Left hindlimb (tissue), 1 donor: ENCODE measurements at regions not wholly inside any gene's neighbourhood (a gene's known extent, or its start where the extent isn't known, plus 50 kb on each side); places are given as distances from the start of the nearest gene placed in this dataset.
A peak's percentile ranks its signal among the peaks of the same experiment; 100 is the strongest.

ENCODE experiments used
- DNase-seq: peaks from one replicate; pipeline ENCODE4 v3.0.0-alpha.2; 2018

DNA sequence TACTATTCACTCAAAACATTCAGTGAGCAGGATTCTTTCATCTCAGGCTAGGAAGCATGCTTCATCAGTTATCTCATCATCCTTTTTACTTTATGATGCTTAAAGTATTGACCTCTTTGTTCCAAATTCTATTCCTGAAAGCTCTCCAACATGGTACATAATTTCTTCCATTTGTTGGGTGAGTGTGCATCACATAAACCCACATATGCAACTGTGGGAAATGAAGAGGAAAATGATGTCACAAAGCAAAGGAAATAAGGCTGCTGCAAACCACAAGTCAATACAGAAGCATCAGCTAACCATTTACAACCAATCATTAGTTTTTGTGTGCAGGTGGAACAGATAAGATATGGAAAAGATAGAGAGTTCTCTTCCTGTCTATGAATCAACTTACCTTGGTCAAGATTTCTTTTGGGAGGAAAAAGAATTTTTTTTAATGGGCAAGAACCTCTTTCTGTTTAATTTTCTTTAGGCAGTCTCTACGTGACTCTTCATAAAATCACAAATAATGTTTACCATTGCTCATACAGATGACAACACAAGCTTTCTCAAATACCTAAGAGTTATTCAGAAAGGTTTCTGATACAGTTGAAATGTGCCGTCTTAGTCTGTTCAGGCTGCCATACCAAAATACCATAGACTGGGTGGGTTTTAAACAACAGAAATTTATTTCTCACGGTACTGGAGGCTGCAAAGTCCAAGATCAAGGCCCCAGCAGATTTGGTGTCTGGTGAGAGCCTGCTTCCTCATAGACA, 259.9 kb downstream of the ADGRG6 start:
- DNase-seq: no peak

DNA sequence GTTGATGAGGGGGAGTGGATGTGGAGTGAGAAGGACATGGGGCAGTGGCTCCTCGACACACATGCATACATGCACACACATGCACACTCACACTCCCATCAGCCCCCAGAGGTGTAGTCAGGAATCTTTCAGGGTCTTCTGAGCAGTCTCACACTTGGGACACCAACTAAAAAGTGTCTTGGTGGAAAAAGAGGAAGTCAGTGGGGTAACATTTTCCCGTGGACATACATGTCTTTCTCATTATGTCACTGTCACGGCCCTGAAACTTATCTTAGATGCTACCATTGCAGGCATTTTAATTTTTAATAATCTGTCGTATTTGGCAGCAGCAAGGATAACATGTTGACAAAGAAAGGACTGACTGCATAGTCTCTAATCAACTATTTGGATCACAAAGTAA, 261.1 kb downstream of the ADGRG6 start:
- no peak for DNase-seq

DNA sequence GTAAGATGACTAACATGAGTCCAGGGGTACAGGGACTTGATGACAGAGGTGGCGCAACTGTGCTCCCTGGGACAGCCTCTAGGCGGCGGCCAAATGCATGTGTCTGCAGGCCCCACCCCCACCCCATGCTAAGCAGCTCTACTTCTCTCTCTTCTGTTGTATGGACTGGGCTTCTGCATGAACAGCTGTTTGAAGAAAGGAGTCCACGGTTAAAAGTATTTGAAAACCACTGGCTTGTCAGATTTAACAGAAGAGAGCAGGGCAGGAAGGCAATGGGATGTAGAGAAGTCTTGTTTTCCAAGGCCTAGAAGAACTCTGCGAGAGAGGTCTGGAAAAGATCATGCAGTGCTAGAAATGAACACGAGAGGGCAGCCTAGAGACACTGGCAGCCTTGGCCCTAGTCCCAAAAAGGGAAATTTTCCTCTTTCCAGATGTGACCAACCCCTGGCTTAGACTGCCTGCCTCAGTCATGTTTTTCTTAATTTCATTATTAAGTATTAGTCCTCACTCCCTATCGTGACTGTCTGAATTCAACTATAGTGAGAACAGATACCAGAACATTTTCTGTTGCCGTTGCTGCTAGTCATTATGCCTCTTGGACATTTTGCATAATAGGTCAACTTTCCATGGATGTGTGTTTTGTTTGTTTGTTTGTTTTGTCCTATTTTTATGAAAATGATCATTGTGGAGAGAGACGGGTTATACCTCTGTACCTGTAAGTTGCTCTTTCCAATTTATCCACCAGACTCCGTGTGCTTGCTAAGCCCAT, 265.0 kb downstream of the ADGRG6 start:
- DNase-seq: peak; percentile 62

DNA sequence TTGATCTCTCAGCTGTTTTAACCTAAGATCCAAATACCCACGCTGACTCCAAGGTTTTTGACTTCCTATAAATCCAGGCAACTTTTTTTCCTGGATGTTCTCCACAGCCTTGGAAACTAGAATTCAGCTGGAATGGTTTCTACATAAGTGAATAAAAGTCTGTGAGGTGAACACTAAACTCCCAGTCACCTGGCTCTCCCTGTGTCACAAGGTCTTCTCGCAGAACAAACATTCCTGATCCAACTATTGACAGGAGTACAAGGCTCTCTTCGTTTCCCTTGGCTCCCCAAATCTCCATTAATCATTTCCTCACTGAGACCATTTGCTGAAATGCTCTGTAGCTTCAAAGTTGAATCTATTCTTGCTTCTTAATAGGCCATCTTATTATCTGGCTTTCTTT, 265.7 kb downstream of the ADGRG6 start:
- peak; percentile 47 for DNase-seq

DNA sequence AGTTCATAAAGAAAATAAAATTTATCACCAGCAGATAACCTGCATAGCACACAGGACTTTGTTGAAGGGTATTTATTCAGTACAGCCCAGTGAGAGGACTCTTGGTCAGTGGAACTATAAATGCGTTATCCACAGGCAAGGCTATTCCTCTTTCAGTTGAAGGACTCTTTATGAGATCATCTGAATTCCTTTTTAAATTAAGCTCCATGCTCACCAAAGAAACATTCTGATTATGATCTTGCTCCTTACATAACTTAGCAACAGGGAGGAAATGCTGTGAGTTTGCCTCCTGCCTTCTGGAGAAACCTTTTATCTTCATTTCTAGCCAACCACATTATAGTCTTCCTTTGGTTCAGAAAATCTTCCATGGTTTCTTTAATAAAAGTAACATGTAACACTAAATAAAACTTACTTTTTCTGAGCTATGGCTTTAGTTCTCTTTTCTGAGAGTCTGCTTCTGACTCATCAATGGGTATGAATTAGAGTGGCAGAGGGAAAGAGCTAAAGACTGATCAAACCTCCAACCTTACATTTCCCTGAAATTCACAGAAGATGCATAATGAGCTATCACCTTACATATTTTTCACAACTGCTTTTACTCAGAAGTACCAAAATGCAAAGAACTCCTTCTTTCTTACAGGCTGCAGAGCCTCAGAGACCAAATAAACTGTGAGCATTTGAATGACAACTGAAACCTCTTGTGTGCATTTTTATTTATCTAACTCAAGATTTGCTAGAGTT, 267.2 kb downstream of the ADGRG6 start:
- no peak for DNase-seq

DNA sequence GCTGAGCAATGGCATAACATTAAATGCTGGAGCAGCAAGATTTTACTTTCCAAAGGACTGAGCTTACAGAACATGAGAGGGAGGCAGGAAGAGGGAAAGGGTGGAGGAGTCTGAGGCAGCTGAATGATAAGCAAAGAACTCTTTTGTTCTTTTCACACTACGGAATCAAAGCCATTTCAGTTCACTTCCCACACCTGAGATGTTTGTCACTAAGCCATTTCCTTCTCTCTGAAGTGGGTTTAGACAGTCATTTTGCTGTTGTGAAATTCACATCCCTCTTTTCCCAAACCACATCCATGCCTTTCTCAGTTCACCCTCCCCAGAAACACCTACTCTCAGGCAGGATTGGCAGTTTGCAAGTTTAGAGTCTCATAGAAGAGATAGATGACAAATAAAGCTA, 267.9 kb downstream of the ADGRG6 start:
- DNase-seq: no peak

DNA sequence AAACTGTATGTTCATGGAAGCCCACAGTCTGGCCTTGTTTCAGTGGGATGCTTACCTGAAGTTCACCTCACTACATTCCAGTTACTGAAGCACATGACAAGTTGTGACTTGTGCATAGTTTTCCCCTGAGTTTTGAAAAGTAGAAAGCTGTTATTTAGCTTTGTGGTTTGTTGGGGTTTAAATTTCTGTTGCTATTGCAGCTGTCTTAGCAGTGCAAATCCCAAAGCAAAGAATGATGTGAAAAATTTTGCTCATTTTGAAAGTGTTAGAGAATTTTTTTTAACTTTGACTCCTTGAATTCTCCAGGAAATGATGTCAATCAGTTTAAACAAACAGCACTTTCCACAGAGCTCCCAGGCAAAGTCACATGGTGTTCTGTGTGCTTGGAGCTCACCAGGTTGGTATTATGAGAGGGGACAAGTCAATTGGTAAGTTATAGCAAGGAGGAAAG, 268.4 kb downstream of the ADGRG6 start:
- no peak for DNase-seq

DNA sequence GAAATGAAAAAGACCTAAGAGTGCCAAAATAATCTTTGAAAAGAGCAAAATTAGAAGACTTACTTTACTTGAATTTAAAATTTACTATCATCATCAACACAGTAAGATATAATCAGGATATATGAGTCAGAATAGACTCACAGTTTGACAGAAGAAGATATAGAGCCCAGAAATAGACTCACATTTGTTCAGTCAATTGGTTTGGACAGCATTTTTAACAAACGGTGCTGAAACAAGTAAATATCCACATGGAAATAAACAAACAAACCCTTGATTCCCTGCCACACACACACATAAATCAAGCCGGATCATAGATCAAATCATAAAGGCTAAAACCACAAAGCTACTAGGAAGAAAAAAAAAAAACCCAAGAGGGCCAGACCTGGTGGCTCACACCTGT, 291.1 kb downstream of the ADGRG6 start:
- DNase-seq: no peak

DNA sequence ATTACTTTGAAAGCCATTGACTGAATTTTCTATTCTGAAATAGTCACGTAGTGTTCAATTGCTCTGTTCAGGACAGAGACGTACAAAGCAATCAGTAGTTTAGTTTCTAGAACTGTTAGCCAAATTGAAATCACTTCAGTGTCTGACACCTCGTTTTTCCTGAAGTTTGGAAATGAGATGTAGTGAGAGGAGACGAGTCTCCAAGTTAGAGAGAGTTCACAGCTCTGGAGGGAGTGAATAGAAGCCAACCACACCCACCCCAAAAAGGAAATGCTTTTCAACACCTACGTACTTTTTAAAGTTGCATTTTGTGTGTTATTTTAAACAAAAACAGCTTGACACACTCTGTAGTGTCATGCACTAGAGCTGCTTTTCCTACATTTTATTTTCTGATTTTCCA, 296.0 kb downstream of the ADGRG6 start:
- DNase-seq: no peak

DNA sequence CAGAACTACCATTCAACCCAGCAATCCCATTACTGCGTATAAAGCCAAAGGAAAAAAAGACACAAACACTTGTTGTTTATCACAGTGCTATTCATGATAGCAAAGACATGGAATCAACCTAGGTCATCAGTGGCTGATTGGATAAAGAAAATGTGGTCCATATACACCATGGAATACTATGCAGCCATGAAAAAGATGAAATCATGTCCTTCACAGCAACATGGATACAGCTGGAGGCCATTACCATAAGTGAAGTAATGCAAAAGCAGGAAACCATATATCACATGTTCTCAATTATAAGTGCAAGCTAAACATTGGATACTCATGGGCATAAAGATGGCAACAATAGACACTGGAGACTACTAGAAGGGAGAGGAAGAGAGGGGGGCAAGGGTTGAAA, 299.6 kb downstream of the ADGRG6 start:
- no peak for DNase-seq

DNA sequence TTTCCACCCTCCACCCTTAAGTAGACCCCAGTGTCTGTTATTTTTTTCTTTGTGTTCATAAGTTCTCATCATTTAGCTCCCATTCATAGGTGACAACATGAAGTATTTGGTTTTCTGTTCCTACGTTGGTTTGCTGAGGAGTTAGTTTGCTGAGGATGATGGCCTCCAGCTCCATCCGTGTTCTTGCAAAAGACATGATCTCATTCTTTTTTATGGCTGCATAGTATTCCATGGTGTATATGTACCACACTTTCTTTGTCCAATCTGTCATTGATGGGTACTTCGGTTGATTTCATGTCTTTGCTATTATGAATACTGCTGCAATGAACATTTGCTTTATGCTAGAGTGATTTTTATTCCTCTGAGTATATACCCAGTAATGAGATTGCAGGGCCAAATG, 301.2 kb downstream of the ADGRG6 start:
- DNase-seq: no peak

DNA sequence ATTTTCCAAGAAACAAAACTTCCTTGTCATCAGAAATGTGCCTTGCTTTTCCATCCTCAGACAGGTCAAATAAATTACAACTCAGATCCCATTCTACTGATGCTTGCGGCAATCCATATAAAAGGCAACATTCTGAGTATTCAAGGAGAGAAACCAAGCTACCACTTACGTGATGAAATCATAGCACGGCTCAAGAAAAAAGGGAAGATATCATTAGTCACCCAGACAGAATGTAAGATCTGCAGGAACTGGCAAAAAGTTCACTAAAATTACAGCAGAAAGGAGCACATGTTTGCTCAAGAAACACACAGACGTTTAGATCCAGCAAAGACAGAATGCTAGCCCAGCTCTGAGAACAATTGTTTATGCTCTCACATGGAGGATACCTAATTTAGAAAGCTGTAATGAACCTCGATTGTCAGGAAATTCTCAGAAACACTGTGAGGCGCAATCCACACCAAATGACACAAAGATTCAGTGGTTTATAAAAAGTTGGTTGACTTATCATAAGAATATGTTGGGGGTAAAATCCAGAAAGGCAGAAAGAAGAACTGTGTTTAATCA, 304.2 kb downstream of the ADGRG6 start:
- no peak for DNase-seq

DNA sequence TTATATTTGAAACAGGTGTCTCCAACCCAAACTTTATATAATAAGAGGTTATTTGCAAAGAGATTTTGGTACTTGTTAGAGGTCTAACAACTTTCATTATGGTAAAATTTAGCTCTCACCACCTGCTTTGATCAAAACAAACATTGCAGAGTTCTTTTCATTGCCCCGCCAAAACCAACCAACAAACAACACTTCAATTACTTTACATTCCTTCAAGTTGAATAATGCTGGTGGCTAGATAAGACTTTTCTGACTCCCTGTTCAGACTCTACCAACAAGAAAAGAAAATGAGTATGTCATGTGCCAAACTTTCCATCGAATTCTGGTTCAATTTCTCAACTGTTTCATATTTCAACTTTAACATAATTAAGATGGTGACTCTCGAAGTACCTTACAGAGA, 311.1 kb downstream of the ADGRG6 start:
- DNase-seq: no peak

DNA sequence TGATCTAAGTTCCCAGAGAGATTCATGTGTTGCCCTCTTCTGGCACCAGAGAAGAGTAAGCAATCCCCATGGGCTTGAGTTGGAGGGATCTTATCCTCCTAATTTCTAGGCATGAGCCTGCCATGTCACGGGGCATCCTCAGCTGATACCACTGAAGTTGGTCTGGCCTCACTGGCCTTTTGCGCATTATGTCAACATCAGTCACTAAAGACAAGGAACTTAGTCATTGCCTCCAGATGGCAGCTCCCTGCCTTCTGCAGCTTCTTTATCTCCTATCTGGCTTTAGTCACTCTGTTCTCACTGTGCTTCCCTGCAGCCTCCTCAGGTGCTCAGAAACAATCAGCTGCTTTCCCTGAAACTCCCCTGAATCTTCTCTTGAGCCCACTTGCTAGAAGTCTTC, 312.2 kb downstream of the ADGRG6 start:
- DNase-seq: no peak

DNA sequence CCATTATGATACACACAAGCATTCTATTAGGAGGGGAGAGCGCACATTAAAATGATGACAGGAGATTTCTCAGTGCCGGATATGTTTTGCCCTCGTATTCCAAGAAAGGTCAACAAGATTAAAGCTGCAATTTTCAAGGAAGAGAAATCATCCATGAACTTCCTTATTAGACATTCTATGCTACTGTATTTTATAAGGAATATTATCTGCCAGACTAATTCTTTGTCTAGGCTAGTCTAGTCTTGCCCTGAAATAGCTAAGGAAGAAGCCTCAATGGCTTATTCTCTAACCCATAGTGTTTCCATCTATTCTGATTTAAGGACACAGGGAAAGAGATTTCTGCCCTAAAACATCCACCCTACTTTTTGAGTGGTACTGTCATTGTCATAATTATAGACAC, 315.4 kb downstream of the ADGRG6 start:
- DNase-seq: no peak

DNA sequence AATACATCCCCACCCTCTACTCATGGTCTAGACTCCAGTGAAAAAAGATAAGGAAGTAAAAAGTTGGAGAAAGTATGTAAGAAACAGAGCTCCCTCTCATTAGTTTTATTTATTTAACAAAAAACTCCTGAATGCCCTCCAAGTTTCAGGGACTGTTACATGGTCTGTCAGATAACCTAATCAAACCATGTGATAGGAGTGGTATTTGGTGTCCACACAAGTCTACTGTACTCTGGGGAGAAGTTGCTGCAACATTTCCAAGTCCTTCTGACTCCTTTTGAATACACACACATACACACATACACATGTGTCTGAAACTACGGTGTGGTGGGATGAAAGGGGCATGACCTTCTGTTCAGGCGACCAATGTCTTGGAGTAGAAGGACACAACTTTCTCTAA, 320.0 kb downstream of the ADGRG6 start:
- no peak for DNase-seq

DNA sequence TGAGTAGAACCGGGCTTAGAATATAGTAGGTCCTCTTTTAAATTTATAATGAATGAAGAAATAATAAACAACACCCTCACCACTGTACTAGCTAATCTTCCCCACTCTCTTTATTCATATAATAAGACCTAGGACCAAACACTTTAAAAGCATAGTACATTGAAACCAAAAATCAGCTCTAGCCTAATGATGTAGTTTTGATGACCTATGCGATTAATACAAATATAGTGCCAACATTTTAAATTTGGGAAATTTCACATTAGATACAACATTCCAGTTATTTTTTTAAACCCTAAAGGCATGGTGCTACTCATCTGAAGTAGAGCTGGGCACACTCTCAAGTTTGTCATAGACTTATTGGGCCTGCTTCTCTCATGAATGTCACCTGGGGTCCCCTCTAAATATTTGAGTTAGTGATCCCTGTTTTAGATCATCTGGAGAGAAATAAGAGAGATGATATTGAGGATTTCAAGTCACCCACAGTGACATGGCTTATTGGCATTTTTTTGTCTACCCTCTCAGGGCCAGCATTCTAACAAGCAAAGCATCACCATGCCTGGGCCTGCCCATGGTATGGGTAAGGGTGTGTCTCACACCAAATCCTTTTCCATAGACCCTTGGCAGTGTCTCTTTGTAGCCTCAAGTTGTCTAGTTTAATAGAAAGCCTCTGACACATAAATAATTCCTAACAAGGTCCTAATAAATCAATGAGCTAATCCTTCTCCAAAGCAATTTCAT, 319.8 kb downstream of the HIVEP2 start:
- no peak for DNase-seq

DNA sequence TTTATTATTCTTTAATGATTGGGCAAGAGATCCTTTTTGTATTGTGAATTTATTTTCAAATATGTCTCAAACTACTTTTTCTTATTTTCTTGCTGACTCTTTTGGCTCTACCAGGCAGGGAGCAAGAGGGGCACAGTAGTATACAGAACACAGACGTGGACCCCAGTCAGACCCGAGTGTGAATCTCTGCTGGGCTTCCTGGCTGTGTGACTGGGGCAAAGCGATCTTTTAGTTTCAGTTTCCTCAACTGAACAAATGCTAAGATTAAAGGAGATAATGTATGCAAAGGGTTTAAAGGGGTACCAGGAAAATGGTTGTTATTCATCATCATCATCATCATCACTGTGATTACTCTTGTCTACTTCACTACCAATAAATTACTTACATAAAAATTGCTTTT, 317.5 kb downstream of the HIVEP2 start:
- DNase-seq: no peak

DNA sequence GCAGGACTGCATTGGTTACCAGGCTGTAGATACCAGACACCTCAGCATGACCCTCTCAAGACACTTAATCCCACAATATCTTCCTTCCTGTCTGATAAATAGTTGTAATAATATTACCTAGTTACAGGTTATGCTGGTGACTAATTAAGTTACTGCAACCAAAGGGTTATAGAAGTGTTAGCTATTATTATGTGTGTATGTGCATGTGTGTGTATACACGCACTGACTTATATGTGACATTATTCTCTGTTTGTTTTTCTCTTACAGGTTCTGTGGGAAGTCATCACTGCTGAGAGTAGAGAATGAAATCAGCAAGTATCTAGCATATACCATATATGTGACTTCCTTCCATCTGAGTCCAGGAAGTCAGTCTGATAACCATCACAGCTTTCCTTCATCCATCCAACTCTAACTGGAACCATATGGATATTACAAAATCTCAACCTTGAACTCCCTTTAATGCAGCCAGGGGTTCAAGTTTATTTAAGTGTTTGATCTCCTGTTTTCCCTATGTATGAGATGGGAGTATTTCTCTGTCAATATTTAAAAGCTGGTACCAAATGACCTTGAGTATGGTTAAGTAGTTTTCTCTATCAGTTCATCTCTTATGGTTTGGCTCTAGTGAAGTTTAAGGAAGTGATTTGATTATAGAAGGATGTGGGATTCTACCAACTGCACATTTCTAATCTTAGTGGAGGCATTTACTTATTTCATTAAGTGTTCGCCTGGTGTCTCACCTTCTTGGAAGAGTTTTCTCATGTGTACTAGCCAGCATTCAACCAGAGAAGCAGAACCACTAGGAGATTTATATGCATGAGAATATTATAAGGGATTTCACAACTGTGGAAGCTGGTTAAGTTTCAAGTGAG, 313.2 kb downstream of the HIVEP2 start:
- DNase-seq: no peak

DNA sequence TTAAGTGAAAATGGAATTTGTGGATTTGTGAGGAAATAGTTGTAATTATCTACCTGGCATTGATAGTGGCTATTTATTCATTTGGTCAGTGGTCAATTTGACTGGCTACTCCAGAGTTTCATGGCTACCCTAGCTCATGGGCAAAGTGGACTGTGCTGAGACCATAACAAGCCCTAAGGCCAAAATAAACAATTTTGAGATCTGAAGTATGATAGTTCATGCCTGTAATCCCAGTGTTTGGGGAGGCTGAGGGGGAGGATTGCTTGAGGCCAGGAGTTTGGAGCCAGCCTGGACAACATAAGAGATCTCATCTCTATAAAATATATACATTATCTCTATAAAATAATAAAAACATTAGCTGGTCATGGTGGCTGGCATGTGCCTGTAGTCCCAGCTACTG, 311.7 kb downstream of the HIVEP2 start:
- DNase-seq: no peak

DNA sequence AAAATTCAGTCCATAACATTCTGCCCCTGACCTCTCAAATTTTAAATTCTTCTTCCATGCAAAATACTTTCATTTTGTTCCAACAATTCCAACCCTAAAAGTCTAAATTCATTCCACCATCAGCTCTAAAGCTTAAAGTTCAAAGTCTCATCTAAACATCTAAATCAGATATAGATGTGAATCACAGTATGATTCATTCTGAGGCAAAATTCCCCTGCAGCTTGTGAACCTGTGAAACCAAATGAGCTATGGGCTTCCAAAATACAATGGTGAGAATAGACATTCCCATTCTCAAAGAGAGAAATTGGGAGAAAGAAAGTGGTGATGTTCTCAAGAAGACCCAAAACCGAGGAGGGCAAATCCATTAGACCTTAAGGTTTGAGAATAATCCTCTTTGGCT, 309.8 kb downstream of the HIVEP2 start:
- no peak for DNase-seq
